Astrocyte of the cerebellum (primary cell): ENCODE measurements at regions not wholly inside any gene's neighbourhood (a gene's known extent, or its start where the extent isn't known, plus 50 kb on each side); places are given as distances from the start of the nearest gene placed in this dataset.

ENCODE experiments used
- DNase-seq: peaks from one replicate; pipeline ENCODE4 v3.0.0-alpha.2; 2011; ENCODE audit warnings: low read depth
- H3K4me3 ChIP-seq: 2 replicates; pipeline ENCODE4 v1.5.1; 2011; ENCODE audit warnings: mild to moderate bottlenecking, low read depth, low read length, moderate library complexity
- in situ Hi-C: cut with HindIII; loops from 2 replicates; pipeline ENCODE4 v1.10.0; 2017; ENCODE audit warnings: low sequenced_read_pairs
- TF ChIP-seq, protein P1 (sequence below): IDR thresholded peaks from 2 replicates; pipeline ENCODE4 v1.5.1; 2012; ENCODE audit warnings: low read length, low read depth, moderate library complexity, mild to moderate bottlenecking; ENCODE audit errors: missing control alignments

GRCh38 chrX:15915959-15916703, 61.5 kb upstream of the AP1S2 start:
- no peak overlapping the region for H3K4me3 ChIP-seq
- DNase-seq, result no peak
- TF ChIP-seq, protein P1, sequence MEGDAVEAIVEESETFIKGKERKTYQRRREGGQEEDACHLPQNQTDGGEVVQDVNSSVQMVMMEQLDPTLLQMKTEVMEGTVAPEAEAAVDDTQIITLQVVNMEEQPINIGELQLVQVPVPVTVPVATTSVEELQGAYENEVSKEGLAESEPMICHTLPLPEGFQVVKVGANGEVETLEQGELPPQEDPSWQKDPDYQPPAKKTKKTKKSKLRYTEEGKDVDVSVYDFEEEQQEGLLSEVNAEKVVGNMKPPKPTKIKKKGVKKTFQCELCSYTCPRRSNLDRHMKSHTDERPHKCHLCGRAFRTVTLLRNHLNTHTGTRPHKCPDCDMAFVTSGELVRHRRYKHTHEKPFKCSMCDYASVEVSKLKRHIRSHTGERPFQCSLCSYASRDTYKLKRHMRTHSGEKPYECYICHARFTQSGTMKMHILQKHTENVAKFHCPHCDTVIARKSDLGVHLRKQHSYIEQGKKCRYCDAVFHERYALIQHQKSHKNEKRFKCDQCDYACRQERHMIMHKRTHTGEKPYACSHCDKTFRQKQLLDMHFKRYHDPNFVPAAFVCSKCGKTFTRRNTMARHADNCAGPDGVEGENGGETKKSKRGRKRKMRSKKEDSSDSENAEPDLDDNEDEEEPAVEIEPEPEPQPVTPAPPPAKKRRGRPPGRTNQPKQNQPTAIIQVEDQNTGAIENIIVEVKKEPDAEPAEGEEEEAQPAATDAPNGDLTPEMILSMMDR, result no peak
- in situ Hi-C loops, result no loop called here

DNA sequence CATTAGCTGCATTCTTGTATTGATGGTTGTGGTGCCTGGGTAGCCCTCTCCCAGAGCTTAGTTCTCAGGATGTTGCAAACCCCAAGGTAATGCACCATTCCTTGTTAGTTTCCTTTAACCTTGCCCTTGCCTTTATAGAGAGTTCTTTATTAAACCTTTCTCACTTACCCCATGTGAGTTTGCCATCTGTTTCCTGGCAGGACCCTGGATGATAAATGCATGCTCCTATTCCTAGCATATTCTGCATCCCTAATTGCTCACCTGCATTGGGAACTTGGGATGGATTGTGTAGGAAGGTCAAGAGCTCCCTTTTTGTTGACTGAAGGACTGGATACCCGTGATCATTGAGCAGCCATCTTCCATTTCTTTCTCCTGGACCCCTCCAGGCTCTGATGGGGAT, 59.9 kb upstream of the AP1S2 start:
- no peak overlapping the region for H3K4me3 ChIP-seq
- DNase-seq, result no peak
- in situ Hi-C loops, result no loop called here
- TF ChIP-seq, protein P1, result no peak

GRCh38 chrX:15913146-15913545, 58.5 kb upstream of the AP1S2 start:
- TF ChIP-seq, protein P1, result no peak
- DNase-seq, result no peak
- H3K4me3 ChIP-seq, result no peak overlapping the region
- in situ Hi-C loops, result no loop called here

- TF ChIP-seq, protein P1, result no peak
- no peak for DNase-seq
- in situ Hi-C loops, result no loop called here
Observed at GRCh38 chrX:15911734-15912550, 57.3 kb upstream of the AP1S2 start.

DNA sequence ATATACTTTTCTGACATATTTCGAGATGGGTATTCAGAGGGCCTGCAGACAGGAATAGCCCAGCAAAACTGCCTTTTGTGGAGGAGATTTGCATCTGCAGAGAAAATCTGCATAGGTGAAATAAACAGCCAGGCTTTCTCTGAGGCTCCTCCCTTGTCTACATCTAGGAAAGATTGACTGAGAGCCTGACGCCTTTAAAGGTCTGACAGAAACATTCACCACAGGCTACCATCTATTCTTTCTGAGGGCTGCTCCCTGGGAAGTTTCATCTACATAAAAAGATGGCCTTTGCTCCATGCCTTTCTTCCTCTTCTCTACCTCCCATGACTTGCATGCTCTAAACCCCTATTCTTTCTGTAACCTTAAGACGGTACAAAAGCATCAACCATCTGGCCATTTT, 55.0 kb upstream of the AP1S2 start:
- TF ChIP-seq, protein P1, result no peak
- in situ Hi-C loops, result no loop called here
- no peak overlapping the region for H3K4me3 ChIP-seq
- DNase-seq, result no peak

More at GRCh38 chrX:15911734-15912550, 57.3 kb upstream of the AP1S2 start:
- H3K4me3 ChIP-seq, result no peak overlapping the region

DNA sequence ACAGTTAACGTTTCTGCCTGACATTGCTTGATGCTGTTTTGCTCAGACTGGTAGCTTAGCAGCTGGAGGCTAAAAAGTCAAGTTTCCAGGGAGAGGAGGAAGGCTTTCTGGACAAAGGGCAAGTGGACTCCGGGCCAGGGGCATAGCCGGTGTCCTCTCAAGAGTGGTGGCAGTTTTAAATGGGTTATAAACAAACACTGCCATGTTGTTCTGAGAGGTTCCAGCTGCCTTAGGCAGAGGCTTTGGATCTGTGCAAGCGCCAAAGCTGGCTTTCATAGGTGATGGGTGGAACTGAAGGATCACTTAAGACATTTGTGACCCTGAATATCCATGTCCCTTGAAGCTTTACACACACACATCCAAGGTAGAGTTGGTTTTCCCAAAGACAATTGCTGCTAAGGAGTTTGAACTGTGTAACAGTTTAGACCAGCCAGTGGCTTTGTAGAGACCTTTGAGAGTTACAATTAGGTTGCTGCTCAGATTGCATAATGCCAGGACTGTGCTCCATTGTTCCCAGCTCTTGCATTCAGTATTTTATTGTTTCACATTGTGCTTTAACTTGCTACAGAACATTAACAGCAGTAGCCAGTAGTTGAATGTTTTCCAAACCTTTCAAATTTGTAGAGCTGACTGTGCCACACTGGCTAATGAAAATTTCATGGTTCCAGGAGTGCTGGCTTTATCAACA, 54.1 kb upstream of the AP1S2 start:
- in situ Hi-C loops, result no loop called here
- DNase-seq, result peak; percentile 9
- TF ChIP-seq, protein P1, result no peak
- no peak overlapping the region for H3K4me3 ChIP-seq
